ENCODE measurements at regions not wholly inside any gene's neighbourhood (a gene's known extent, or its start where the extent isn't known, plus 50 kb on each side); places are given as distances from the start of the nearest gene placed in this dataset.

DNA sequence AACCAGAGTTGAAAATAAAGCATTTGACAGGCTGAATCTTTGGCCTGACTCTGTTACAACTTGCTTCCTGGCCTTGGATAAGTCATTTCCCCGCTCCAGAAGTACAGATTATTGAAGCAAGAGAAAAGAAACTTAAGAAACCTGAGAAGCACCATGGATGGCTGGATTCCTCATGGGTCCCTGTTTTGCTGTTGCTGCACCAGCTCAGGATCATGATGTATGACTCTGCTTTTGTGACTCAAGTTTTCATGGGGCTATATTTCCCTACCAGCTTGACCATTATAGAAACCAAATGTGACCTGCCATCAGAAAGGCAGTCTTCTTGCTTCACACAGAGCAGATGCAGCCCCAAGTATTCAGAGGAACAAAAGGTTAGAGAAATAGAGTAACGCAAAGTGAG, 921.8 kb downstream of the BCL11B start:
- Histone ChIP-seq H3K27me3 (ENCODE audit: control insufficient read depth, insufficient read depth, low read length) (no peaks in the 10 kb centered on the region), H3K36me3 (ENCODE audit: control insufficient read depth, insufficient read depth, low read length) (no peaks in the 10 kb centered on the region), H3K4me3 (ENCODE audit: low read depth, low read length) (no peak overlapping the region)
- CTCF ChIA-PET: no interaction called here
- no peak for DNase-seq (ENCODE audit: low read depth)
- no peak for TF ChIP-seq CTCF (IDR thresholded peaks at IDR 0.05; ENCODE audit: insufficient read depth, low read depth, low read length)
- POLR2A ChIA-PET: no interaction called here

DNA sequence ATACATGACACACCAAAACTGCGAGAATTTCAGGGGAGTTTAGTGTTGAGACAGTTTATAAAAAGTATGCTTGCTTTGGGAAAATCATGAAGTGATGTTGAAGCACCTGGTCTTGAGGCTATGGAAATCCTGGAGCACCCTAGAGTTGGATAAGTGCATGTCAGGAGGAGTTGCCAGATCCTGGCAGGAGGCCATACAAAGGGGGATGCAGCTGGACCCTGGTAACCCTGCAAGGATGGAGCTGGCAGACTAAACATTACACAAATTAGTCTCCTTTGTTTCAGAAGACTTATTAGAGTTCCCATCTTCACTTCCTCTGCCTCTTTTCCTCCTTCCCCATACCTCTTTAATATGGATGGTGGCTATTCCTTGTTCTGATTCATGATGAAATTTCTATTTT, 907.0 kb downstream of the BCL11B start:
- no peak for DNase-seq (ENCODE audit: low read depth)
- ChIA-PET POLR2A (no interaction called here), CTCF (no interaction called here)
- no peak for TF ChIP-seq CTCF (IDR thresholded peaks at IDR 0.05; ENCODE audit: insufficient read depth, low read depth, low read length)
- H3K4me3 ChIP-seq (ENCODE audit: low read depth, low read length): no peak overlapping the region
- H3K27me3 ChIP-seq (ENCODE audit: control insufficient read depth, insufficient read depth, low read length): no peaks in the 10 kb centered on the region
- H3K36me3 ChIP-seq (ENCODE audit: control insufficient read depth, insufficient read depth, low read length): no peaks in the 10 kb centered on the region

GRCh38 chr14:98366429-98366828, 905.6 kb downstream of the BCL11B start:
- Histone ChIP-seq H3K4me3 (ENCODE audit: low read depth, low read length) (no peak overlapping the region), H3K36me3 (ENCODE audit: control insufficient read depth, insufficient read depth, low read length) (no peaks in the 10 kb centered on the region), H3K27me3 (ENCODE audit: control insufficient read depth, insufficient read depth, low read length) (no peaks in the 10 kb centered on the region)
- ChIA-PET CTCF (no interaction called here), POLR2A (no interaction called here)
- no peak for DNase-seq (ENCODE audit: low read depth)
- no peak for TF ChIP-seq CTCF (IDR thresholded peaks at IDR 0.05; ENCODE audit: insufficient read depth, low read depth, low read length)

- Histone ChIP-seq H3K36me3 (ENCODE audit: control insufficient read depth, insufficient read depth, low read length) (no peaks in the 10 kb centered on the region), H3K27me3 (ENCODE audit: control insufficient read depth, insufficient read depth, low read length) (no peaks in the 10 kb centered on the region), H3K4me3 (ENCODE audit: low read depth, low read length) (no peak overlapping the region)
- no peak for DNase-seq (ENCODE audit: low read depth)
- ChIA-PET CTCF (no interaction called here), POLR2A (no interaction called here)
- no peak for TF ChIP-seq CTCF (IDR thresholded peaks at IDR 0.05; ENCODE audit: insufficient read depth, low read depth, low read length)
These were observed 903.8 kb downstream of the BCL11B start for GRCh38 chr14:98368221-98368620.

GRCh38 chr14:98368916-98369315, 903.1 kb downstream of the BCL11B start:
- no peak for DNase-seq (ENCODE audit: low read depth)
- H3K4me3 ChIP-seq (ENCODE audit: low read depth, low read length): no peak overlapping the region
- POLR2A ChIA-PET: no interaction called here
- H3K27me3 ChIP-seq (ENCODE audit: control insufficient read depth, insufficient read depth, low read length): no peaks in the 10 kb centered on the region
- no peak for TF ChIP-seq CTCF (IDR thresholded peaks at IDR 0.05; ENCODE audit: insufficient read depth, low read depth, low read length)
- no peaks in the 10 kb centered on the region for H3K36me3 ChIP-seq (ENCODE audit: control insufficient read depth, insufficient read depth, low read length)
- CTCF ChIA-PET: no interaction called here
